GM18505 (cell line): ENCODE measurements at regions not wholly inside any gene's neighbourhood (a gene's known extent, or its start where the extent isn't known, plus 50 kb on each side); places are given as distances from the start of the nearest gene placed in this dataset.
"Not testable (repeated sequence)": the region's sequence is repeated elsewhere in the genome, so short reads cannot be mapped to it uniquely, and the experiment has no call there.

Experiments
- ATAC-seq: cut with Tn5 transposase; IDR thresholded peaks from one replicate; pipeline ENCODE4 v1.9.1; 2021; ENCODE audit not compliant: unreplicated experiment
- POLR2A ChIP-seq: IDR thresholded peaks from 4 replicates; pipeline ENCODE4 v1.6.1; 2011; ENCODE audit warnings: borderline replicate concordance; ENCODE audit not compliant: insufficient read depth, insufficient read length; ENCODE audit errors: extremely low read depth

GRCh38 chr7:121761399-121761798 is 111.6 kb upstream of the PTPRZ1 start:
- no peak for ATAC-seq
- TF ChIP-seq POLR2A, result no peak

DNA sequence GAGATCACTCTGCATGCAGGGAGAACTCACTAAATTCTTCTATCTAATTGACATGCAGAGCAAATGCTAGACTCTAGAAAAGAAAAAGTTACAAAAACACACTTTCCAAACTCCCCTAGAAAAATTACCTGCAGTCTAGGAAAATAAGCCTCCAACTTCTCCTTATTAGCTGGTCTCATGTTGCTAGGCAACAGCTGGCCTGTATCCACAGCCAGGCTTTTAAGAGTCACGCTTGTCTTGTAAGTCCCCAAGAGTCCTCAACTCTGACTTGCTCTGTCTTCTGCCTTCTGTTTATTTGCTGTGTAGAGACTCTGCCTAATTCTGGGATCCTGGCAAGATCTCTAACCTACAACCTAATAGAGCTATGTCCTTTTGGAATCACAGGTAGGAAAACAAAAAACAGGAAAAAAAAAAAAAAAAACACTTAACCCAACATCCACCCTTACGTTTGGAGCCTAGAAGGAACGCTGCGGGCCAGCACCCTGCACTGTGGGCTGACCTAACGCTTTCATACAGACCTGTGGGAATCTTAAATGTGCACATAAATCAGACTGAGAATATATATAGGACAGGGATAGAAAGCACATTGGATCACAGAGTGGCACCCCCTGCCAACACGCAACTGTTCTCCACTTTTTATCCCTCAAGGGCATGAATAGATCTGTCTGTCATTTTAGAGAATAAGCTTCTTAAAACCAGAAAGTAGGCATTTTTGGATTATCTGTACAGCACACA is 117.0 kb upstream of the PTPRZ1 start:
- TF ChIP-seq POLR2A, result no peak
- ATAC-seq, result no peak

DNA sequence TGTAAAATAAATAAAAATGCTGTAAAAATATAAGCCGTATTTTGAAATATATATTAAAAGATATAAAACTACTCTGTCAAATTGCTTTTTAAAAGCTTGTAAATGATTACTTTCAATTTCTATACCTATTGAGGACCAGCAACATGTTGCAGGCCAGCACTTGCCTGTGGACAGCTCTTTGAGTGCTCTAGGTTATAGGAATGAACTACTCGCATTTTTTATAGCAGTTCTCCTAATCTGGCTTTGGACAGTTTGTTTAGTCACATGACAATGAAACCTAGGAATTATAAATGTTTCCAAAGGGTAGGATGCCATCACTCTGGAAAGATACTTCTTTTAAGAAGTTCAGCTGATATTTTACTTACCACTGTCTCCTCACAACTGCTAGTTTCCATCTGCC is 117.7 kb upstream of the PTPRZ1 start:
- no peak for TF ChIP-seq POLR2A
- no peak for ATAC-seq

- no peak for TF ChIP-seq POLR2A
- ATAC-seq, result no peak
Measured at GRCh38 chr7:121753944-121754343, 119.0 kb upstream of the PTPRZ1 start.

DNA sequence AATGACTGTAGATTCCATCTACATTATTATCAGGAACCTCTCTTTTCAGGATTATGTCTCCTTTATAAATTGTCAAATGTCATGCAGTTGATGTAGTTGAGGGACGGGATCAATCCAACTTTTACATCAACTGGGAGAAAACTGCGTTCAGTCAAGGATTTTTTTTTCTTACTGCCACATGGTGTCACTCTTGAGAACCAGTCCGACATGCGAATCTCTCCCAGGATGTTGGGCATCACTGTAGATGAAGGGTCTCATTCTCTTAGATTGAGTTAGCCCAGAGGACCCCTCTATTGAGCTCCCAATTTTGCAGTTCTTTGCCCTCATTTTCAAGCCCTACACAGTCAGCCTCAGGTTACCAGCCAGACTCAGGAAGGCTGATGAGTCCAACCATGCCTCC is 120.3 kb upstream of the PTPRZ1 start:
- TF ChIP-seq POLR2A, result no peak
- ATAC-seq, result no peak

GRCh38 chr7:121748546-121748945 is 124.4 kb upstream of the PTPRZ1 start:
- TF ChIP-seq POLR2A, result no peak
- no peak for ATAC-seq

DNA sequence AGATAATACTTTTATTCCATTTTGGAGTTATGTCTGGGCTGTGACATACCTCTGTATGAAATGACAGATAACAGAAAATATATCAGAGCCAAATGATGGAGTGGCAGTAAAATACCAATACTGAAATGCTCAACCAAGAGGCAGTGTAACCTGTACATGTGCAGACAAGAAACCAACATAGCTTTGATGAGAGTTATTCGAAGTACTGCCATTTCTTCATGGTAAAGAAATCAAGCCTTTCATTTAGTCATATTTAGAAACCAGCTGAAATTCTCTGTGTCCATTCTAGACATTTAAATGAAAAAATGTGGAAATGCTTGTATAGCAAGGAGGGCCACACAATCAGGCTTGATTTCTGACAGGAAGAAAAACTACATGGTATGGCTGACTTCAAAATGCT is 127.1 kb upstream of the PTPRZ1 start:
- TF ChIP-seq POLR2A, result no peak
- ATAC-seq, result no peak

DNA sequence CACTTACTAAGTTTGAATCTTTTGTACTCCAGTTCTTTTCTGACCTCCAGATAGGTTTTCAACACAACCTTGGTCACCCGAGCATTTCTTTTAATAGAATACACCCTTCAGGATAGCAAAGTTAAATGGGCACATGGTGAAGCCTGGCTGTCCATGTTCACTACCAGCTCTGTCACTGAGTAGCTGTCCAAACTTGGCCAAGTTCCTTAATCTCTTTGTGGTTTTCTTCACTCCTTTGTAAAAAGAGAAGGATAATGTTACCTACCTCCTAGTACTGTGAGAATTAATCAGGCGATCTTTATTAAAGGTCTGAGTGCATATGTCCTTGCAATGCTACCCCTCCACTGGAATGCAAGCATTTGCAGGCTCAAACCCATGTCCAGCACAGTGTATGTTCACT is 128.1 kb upstream of the PTPRZ1 start:
- no peak for ATAC-seq
- TF ChIP-seq POLR2A, result no peak

DNA sequence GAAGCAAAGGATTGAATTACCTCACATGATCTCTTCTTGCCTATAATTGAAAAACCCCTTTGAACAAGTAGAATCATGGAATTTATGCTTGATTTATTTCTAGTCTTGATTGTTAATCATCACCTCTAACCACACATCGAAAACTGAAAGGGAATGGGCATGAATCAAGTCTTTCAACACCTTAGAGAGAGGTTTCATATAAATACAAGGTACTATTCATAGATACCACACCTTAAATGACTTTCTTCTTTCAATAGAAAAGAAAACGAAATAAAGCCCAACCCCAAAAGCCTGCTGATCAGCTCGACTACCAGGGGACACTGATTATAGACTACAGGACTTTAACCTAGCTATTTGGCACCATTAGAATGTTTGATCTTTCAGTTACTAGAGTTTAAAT is 128.6 kb upstream of the PTPRZ1 start:
- no peak for ATAC-seq
- no peak for TF ChIP-seq POLR2A

GRCh38 chr7:121741896-121742295 is 131.1 kb upstream of the PTPRZ1 start:
- ATAC-seq, result no peak
- no peak for TF ChIP-seq POLR2A

- no peak for ATAC-seq
- TF ChIP-seq POLR2A, result no peak
Measured at GRCh38 chr7:121739465-121739864, 133.5 kb upstream of the PTPRZ1 start.

GRCh38 chr7:121730869-121731268 is 142.1 kb upstream of the PTPRZ1 start:
- no peak for TF ChIP-seq POLR2A
- ATAC-seq, result no peak

DNA sequence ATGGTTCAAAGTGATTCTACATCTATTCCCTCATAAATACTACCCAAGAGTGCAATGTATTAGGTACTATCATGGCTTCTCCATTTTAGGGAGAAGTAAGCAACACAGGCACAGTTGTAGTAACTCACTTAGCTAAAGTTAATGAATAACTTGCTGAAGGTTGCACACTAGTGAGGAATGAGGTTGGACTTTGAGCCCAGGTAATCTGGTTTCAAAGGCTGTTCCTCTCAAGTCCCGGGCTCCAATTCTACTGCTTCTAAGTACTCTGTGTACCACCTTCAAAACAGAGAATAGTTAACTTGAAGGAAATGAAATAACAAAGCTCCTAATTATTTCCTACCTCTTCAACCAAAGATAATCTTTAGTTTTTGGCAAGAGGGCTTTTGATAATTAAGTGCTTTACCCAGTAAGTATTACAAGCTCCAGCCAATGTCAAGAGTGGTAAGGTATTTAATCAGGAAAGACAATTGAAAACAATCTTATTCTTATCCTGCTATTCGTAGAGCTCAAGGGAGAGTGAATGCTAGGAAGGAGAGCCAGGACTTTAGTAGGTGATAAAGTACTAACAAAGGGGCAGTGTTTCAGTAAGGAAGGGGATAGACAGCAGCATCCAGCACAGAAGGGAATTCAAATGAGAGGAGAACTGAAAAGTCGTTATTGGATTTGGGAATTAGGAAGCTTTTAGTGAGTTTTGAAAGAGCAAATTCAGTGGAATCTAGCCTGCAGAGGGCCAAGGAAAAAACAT is 158.2 kb upstream of the PTPRZ1 start:
- no peak for TF ChIP-seq POLR2A
- ATAC-seq, result no peak

GRCh38 chr7:121712961-121713360 is 160.0 kb upstream of the PTPRZ1 start:
- ATAC-seq, result not testable (repeated sequence)

DNA sequence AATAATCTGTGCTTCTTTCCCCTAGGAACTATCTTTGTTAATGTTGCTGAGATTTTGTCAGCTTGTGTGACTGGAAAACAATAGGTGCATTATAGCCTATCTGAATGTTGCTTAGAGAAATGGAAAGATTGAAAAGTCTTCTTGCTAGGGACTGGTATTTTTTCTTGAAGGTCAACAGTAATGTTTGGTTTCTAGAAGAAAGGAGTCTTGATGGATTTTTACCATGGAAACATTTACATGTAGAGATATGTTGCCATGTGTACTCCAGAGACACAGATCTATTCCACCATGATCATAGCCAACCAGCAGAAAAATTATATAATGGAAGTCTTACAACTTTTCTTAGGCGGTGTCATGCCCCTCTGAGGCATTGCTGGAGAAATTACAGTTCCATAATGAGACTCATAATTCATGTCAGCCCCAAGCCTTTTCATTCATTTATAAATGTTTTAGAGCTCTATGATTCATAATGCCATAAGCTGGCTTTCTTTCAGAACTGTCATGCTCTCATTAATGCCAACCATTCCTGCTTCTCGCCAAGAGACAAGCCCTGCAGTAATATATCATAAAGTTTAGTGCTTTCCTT is 175.1 kb upstream of the PTPRZ1 start:
- no peak for TF ChIP-seq POLR2A
- no peak for ATAC-seq

- ATAC-seq, result no peak
- TF ChIP-seq POLR2A, result no peak
Measured at GRCh38 chr7:121696954-121697353, 176.0 kb upstream of the PTPRZ1 start.
